ENCODE measurements at regions not wholly inside any gene's neighbourhood (a gene's known extent, or its start where the extent isn't known, plus 50 kb on each side); places are given as distances from the start of the nearest gene placed in this dataset.

DNA sequence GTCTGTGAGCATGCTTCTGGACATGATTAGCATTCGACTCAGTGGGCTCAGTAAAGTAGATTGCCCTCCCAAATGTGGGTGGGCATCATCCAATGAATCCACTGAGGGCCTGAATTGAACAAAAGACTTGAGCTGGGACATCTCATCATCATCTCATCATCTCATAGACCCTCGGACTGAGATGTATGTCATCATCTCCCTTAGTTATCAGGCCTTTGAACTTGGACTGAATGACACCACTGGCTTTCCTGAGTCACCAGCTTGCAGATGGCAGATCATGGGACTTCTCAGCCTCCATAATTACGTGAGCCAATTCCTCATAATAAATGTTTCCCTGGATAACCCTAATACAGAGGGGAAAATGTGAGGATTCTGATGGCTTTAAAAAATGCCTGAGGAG is 128.3 kb upstream of the LSM8 start:
- Mint-ChIP-seq H3K4me3 (no peak overlapping the region), H3K27me3 (no peaks in the 10 kb centered on the region), H3K27ac (no peak overlapping the region), H3K9me3 (ENCODE audit: insufficient read depth) (no peaks in the 10 kb centered on the region), H3K4me1 (no peaks in the 10 kb centered on the region)
- Histone ChIP-seq H3K9me3 (ENCODE audit: control extremely low read depth in 1 of 3, control insufficient read depth in 2 of 3, insufficient read depth in 1 of 3, low read length in 2 of 3) (no peaks in the 10 kb centered on the region), H2AFZ (ENCODE audit: insufficient read depth, low read depth, low read length, poor library complexity, severe bottlenecking) (no peak overlapping the region), H4K20me1 (ENCODE audit: control insufficient read depth, insufficient read depth, low read length, poor library complexity, severe bottlenecking) (no peaks in the 10 kb centered on the region), H3K36me3 (replicated peaks in 1 of 2; ENCODE audit: control extremely low read depth in 1 of 2, control insufficient read depth in 1 of 2, extremely low read depth in 1 of 2, insufficient read depth in 2 of 2, low read length in 1 of 2) (no peaks in the 10 kb centered on the region), H3K4me1 (ENCODE audit: control insufficient read depth in 2 of 2, insufficient read depth in 2 of 2, low read length in 2 of 2) (no peaks in the 10 kb centered on the region), H3K4me2 (replicated peaks; ENCODE audit: low read depth, low read length, poor library complexity, severe bottlenecking) (no peak overlapping the region), H3K4me3 (ENCODE audit: control extremely low read depth in 1 of 5, extremely low read depth in 1 of 5, insufficient read depth in 1 of 5, low read depth in 2 of 5, low read length in 4 of 5) (no peak overlapping the region), H3K9ac (ENCODE audit: low read length) (no peak overlapping the region), H3K27me3 (replicated peaks in 1 of 4; ENCODE audit: control extremely low read depth in 1 of 4, control insufficient read depth in 3 of 4, insufficient read depth in 4 of 4, low read length in 3 of 4) (no peaks in the 10 kb centered on the region), H3K79me2 (ENCODE audit: control insufficient read depth, insufficient read depth, low read length) (no peaks in the 10 kb centered on the region), H3K27ac (ENCODE audit: low read length in 2 of 2) (no peak overlapping the region)
- ChIA-PET POLR2A (no interaction called here), CTCF (no interaction called here)
- intact Hi-C loops (cut with micrococcal nuclease), result no loop called here
- ATAC-seq (ENCODE audit: low read depth) (no peak), DNase-seq (no peak)
- WGBS (ENCODE audit: insufficient coverage), result 69% methylated on average over 2 of the region's 3 CpGs
- TF ChIP-seq EZH2 (IDR thresholded peaks at IDR 0.05; ENCODE audit: borderline replicate concordance, insufficient read depth, low read depth, low read length, poor library complexity, severe bottlenecking), result no peak
- TF ChIP-seq CTCF (IDR thresholded peaks at IDR 0.05), result no peak

- POLR2A ChIA-PET, result no interaction called here
- Mint-ChIP-seq H3K27me3 (no peaks in the 10 kb centered on the region), H3K27ac (no peak overlapping the region), H3K4me1 (no peaks in the 10 kb centered on the region), H3K9me3 (ENCODE audit: insufficient read depth) (no peaks in the 10 kb centered on the region), H3K4me3 (no peak overlapping the region)
- Histone ChIP-seq H3K4me2 (replicated peaks; ENCODE audit: low read depth, low read length, poor library complexity, severe bottlenecking) (no peak overlapping the region), H3K79me2 (ENCODE audit: control insufficient read depth, insufficient read depth, low read length) (no peaks in the 10 kb centered on the region), H3K9ac (ENCODE audit: low read length) (no peak overlapping the region), H3K36me3 (replicated peaks in 1 of 2; ENCODE audit: control extremely low read depth in 1 of 2, control insufficient read depth in 1 of 2, extremely low read depth in 1 of 2, insufficient read depth in 2 of 2, low read length in 1 of 2) (no peaks in the 10 kb centered on the region), H3K27ac (ENCODE audit: low read length in 2 of 2) (no peak overlapping the region), H3K9me3 (ENCODE audit: control extremely low read depth in 1 of 3, control insufficient read depth in 2 of 3, insufficient read depth in 1 of 3, low read length in 2 of 3) (no peaks in the 10 kb centered on the region), H3K4me1 (ENCODE audit: control insufficient read depth in 2 of 2, insufficient read depth in 2 of 2, low read length in 2 of 2) (no peaks in the 10 kb centered on the region), H2AFZ (ENCODE audit: insufficient read depth, low read depth, low read length, poor library complexity, severe bottlenecking) (no peak overlapping the region), H4K20me1 (ENCODE audit: control insufficient read depth, insufficient read depth, low read length, poor library complexity, severe bottlenecking) (no peaks in the 10 kb centered on the region), H3K4me3 (ENCODE audit: control extremely low read depth in 1 of 5, extremely low read depth in 1 of 5, insufficient read depth in 1 of 5, low read depth in 2 of 5, low read length in 4 of 5) (no peak overlapping the region), H3K27me3 (replicated peaks in 1 of 4; ENCODE audit: control extremely low read depth in 1 of 4, control insufficient read depth in 3 of 4, insufficient read depth in 4 of 4, low read length in 3 of 4) (no peaks in the 10 kb centered on the region)
- no peak for DNase-seq
- intact Hi-C loops (cut with micrococcal nuclease), result no loop called here
- TF ChIP-seq CTCF (IDR thresholded peaks at IDR 0.05), result no peak
- WGBS (ENCODE audit: insufficient coverage), result 95% methylated on average over 5 of the region's 5 CpGs
- ATAC-seq (ENCODE audit: low read depth), result no peak
- CTCF ChIA-PET, result no interaction called here
Observed at GRCh38 chr7:118057404-118057803, 126.6 kb upstream of the LSM8 start.

Data from B cell (primary cell).